GM12878 (cell line): ENCODE measurements at regions not wholly inside any gene's neighbourhood (a gene's known extent, or its start where the extent isn't known, plus 50 kb on each side); places are given as distances from the start of the nearest gene placed in this dataset.

Experiments
- ATAC-seq: fragments of 200-7000 bp; cut with Tn5 transposase; 3 replicates; pipeline ENCODE4 v1.9.1; 2020; ENCODE audit warnings: mild to moderate bottlenecking, moderate library complexity
- BruUV-seq: library from RNA; stranded (reverse); fragments of 400-500 nt; replicated peaks from 2 replicates; lab custom pipeline; 2021; lab: Mats Ljungman, UMichigan
- CTCF ChIA-PET: fragments of 300-600 bp; sonication (Branson Sonifier 250); formaldehyde crosslinking; extraction: SDS; loops from one replicate; lab custom pipeline; 2021; ENCODE audit warnings: inconsistent platforms; lab: Yijun Ruan, JAX
- POLR2A ChIA-PET: fragments of 350-600 bp; formaldehyde crosslinking; extraction: SDS; loops from one replicate; lab custom pipeline; 2021; ENCODE audit warnings: inconsistent platforms; lab: Charles Lee
- RAD21 ChIA-PET: fragments of 300-600 bp; sonication (Branson Sonifier 250); formaldehyde crosslinking; loops from one replicate; lab custom pipeline; 2023; ENCODE audit warnings: antibody characterized with exemption; ENCODE audit not compliant: unreplicated experiment; lab: Charles Lee
- SMC1A ChIA-PET: fragments of 300-600 bp; sonication (Branson Sonifier 250); formaldehyde crosslinking; loops from one replicate; lab custom pipeline; 2023; ENCODE audit not compliant: unreplicated experiment, uncharacterized antibody; lab: Charles Lee
- DNase-seq: peaks from one replicate; pipeline ENCODE4 v3.0.0-alpha.2; 2011; ENCODE audit warnings: low read depth, low spot score
- FAIRE-seq: peaks from 3 replicates; lab custom pipeline; 2011; peaks lifted over from hg19 to GRCh38; lab: Jason Lieb, UNC
- H2AFZ ChIP-seq: 2 replicates; pipeline ENCODE4 v1.6.0; 2011; ENCODE audit warnings: low read depth, low read length, control low read depth; ENCODE audit not compliant: control insufficient read depth
- H3K27ac ChIP-seq: 2 replicates; pipeline ENCODE4 v1.5.1; 2011; ENCODE audit warnings: control low read depth; ENCODE audit not compliant: control insufficient read depth, insufficient read depth
- H3K27me3 ChIP-seq, 2 experiments: replicated peaks in 1 of 2; 2 replicates each; pipeline versions ENCODE4 v1.6.0 to v1.6.1; 2011; ENCODE audit warnings: low read length in 1 of 2; ENCODE audit not compliant: control insufficient read depth in 2 of 2, insufficient read depth in 2 of 2
- H3K36me3 ChIP-seq, 2 experiments: 2 replicates each; pipeline ENCODE4 v1.5.1; 2011; ENCODE audit warnings: low read length in 1 of 2; ENCODE audit not compliant: control insufficient read depth in 2 of 2, insufficient read depth in 2 of 2
- H3K4me1 ChIP-seq: 2 replicates; pipeline ENCODE4 v1.6.1; 2011; ENCODE audit warnings: mild to moderate bottlenecking, low read length, moderate library complexity, mixed read lengths; ENCODE audit not compliant: control insufficient read depth, insufficient read depth
- H3K4me2 ChIP-seq: 2 replicates; pipeline ENCODE4 v1.6.0; 2011; ENCODE audit warnings: control low read depth; ENCODE audit not compliant: control insufficient read depth, insufficient read depth
- H3K4me3 ChIP-seq: fragments of 200-600 bp; sonication (generic); 2 replicates; pipeline ENCODE4 v1.5.1; 2016
- H3K79me2 ChIP-seq: 2 replicates; pipeline ENCODE4 v1.6.0; 2011; ENCODE audit warnings: low read length; ENCODE audit not compliant: control insufficient read depth, insufficient read depth
- H3K9ac ChIP-seq: 2 replicates; pipeline ENCODE4 v1.8.0; 2011; ENCODE audit warnings: low read length, control low read depth, mixed read lengths; ENCODE audit not compliant: control insufficient read depth, insufficient read depth
- H3K9me3 ChIP-seq: replicated peaks from 3 replicates; pipeline ENCODE4 v1.5.1; 2011; ENCODE audit warnings: mild to moderate bottlenecking, low read length; ENCODE audit not compliant: control insufficient read depth, insufficient read depth
- H4K20me1 ChIP-seq: 2 replicates; pipeline ENCODE4 v1.6.0; 2011; ENCODE audit not compliant: control insufficient read depth, insufficient read depth
- CHD1 ChIP-seq: IDR thresholded peaks from 2 replicates; pipeline ENCODE4 v1.6.1; 2012; ENCODE audit warnings: low read depth, low read length, improper control_type of control experiment
- NFIC ChIP-seq: IDR thresholded peaks from 2 replicates; pipeline ENCODE4 v1.6.1; 2012; ENCODE audit warnings: low read depth, mild to moderate bottlenecking, inconsistent platforms, low read length, moderate library complexity
- SMAD5 ChIP-seq: IDR thresholded peaks from 2 replicates; pipeline ENCODE4 v1.6.1; 2016; ENCODE audit warnings: antibody characterized with exemption, low read depth
- ZNF24 ChIP-seq: fragments of 450-650 bp; IDR thresholded peaks from 2 replicates; pipeline ENCODE4 v1.6.1; 2017; ENCODE audit warnings: antibody characterized with exemption, mild to moderate bottlenecking
- ZNF274 ChIP-seq: IDR thresholded peaks from one replicate; pipeline ENCODE4 v1.8.0; 2011; ENCODE audit not compliant: insufficient read length, insufficient read depth
- WGBS: methylation state at CpG from one replicate; pipeline ENCODE4 v1.1.6; 2016; ENCODE audit warnings: low lambda C conversion rate; ENCODE audit not compliant: insufficient replicate concordance, insufficient coverage; ENCODE audit errors: missing lambda C conversion rate; 5-methylcytosine and 5-hydroxymethylcytosine counted together
- in situ Hi-C: fragments of 300-500 bp; cut with MboI; formaldehyde crosslinking; loops from 9 replicates; pipeline ENCODE4 v1.14.3; 2018; ENCODE audit warnings: mixed read lengths
- intact Hi-C: fragments of 100-400 bp; cut with micrococcal nuclease; formaldehyde crosslinking; loops from one replicate; pipeline ENCODE4 v1.14.2; 2022; ENCODE audit not compliant: unreplicated experiment
- TF ChIP-seq, protein P1 (sequence below): fragments of 450-650 bp; IDR thresholded peaks from 2 replicates; pipeline ENCODE4 v1.6.1; 2018; ENCODE audit warnings: mild to moderate bottlenecking, low read depth, moderate library complexity; ENCODE audit not compliant: partially characterized antibody

DNA sequence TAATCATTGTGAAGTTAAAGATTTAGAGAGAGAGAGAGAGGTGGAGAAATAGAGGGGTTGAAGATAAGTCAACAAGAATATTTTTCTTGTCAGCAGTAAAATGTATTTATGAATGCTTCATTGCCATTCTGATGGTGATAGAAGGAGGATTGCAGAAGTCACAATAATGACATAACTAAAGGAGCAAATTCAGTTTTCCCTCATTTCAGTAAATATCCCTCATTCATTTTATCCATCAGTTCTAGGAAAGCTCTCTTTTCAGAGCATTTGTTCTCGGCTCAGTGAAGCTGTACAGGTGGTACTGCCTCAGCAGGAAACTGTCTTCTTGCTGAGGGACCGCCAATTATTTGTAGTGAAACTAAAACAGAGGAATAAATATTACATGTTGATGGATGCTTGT lies 681.4 kb downstream of the CETN3 start:
- POLR2A ChIA-PET: interaction anchor here (0.9 kb wide), 1 partner anchor 28 kb away, joined by 3 read pairs; no protein-coding TSS in a partner anchor
- BruUV-seq: no TSS peak
- SMC1A ChIA-PET: interaction anchor here (0.7 to 4.9 kb wide), 7 partner anchors 14 to 1000 kb away, joined by 3 to 77 read pairs (median 9); no protein-coding TSS in a partner anchor
- in situ Hi-C loops (no loop called here), intact Hi-C loops (loop anchor here (10.0 kb wide), 1 partner anchor 537 kb away; no protein-coding TSS in a partner anchor)
- no peak for ATAC-seq
- RAD21 ChIA-PET: interaction anchor here (0.6 to 5.7 kb wide), 8 partner anchors 42 to 998 kb away, joined by 3 to 71 read pairs (median 4); no protein-coding TSS in a partner anchor
- H3K27ac ChIP-seq: no peak overlapping the region
- TF ChIP-seq CHD1: no peak
- TF ChIP-seq SMAD5: no peak
- TF ChIP-seq ZNF24: no peak
- no peak for TF ChIP-seq ZNF274
- no peak for TF ChIP-seq NFIC
- TF ChIP-seq, protein P1, sequence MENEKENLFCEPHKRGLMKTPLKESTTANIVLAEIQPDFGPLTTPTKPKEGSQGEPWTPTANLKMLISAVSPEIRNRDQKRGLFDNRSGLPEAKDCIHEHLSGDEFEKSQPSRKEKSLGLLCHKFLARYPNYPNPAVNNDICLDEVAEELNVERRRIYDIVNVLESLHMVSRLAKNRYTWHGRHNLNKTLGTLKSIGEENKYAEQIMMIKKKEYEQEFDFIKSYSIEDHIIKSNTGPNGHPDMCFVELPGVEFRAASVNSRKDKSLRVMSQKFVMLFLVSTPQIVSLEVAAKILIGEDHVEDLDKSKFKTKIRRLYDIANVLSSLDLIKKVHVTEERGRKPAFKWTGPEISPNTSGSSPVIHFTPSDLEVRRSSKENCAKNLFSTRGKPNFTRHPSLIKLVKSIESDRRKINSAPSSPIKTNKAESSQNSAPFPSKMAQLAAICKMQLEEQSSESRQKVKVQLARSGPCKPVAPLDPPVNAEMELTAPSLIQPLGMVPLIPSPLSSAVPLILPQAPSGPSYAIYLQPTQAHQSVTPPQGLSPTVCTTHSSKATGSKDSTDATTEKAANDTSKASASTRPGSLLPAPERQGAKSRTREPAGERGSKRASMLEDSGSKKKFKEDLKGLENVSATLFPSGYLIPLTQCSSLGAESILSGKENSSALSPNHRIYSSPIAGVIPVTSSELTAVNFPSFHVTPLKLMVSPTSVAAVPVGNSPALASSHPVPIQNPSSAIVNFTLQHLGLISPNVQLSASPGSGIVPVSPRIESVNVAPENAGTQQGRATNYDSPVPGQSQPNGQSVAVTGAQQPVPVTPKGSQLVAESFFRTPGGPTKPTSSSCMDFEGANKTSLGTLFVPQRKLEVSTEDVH: no peak
- no peaks in the 10 kb centered on the region for H3K9me3 ChIP-seq
- 98% methylated on average over 2 of the region's 2 CpGs for WGBS
- no peak for DNase-seq
- H2AFZ ChIP-seq: peak overlapping the region; percentile 15; the same call in 1 of the 2 replicates
- H3K27me3 ChIP-seq: no peaks in the 10 kb centered on the region
- peaks cover 7% of the 10 kb centered on the region; the same call in 1 of the 2 replicates for H3K4me1 ChIP-seq
- FAIRE-seq: no peak
- CTCF ChIA-PET: interaction anchor here (1.2 to 5.3 kb wide), 2 partner anchors 8 to 1000 kb away, joined by 4 to 114 read pairs; no protein-coding TSS in a partner anchor
- no peak overlapping the region for H3K9ac ChIP-seq
- no peaks in the 10 kb centered on the region for H3K79me2 ChIP-seq
- H3K36me3 ChIP-seq: no peaks in the 10 kb centered on the region
- H4K20me1 ChIP-seq: no peaks in the 10 kb centered on the region
- no peak overlapping the region for H3K4me3 ChIP-seq
- H3K4me2 ChIP-seq: peak overlapping the region; percentile 30
